ENCODE measurements at regions not wholly inside any gene's neighbourhood (a gene's known extent, or its start where the extent isn't known, plus 50 kb on each side); places are given as distances from the start of the nearest gene placed in this dataset.

DNA sequence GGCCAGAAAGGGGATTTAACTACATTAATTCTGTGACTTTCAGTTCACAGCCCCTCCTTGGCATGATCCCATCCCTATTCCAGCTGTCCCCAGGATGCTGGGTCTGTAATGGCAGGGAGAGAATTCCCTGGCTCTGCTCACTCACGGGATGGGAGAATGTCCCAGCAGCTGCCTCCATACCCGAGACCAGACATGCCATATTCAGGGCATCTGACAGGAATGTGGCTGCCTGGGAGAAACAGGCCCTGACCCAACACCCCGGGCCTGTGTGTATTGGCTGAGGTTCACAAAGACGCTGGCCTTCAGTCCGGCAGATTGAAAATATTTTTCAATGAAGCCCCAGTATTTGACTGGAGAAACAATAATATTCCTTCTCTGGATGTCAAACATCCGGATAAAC is 83.6 kb upstream of the SMAD3 start:
- no peak overlapping the region for H3K27ac Mint-ChIP-seq (ENCODE audit: unreplicated experiment)
- H3K4me1 Mint-ChIP-seq: no peaks in the 10 kb centered on the region
- peaks cover 15% of the 10 kb centered on the region for H3K27me3 Mint-ChIP-seq (ENCODE audit: low read depth)
- TF ChIP-seq, protein P1, sequence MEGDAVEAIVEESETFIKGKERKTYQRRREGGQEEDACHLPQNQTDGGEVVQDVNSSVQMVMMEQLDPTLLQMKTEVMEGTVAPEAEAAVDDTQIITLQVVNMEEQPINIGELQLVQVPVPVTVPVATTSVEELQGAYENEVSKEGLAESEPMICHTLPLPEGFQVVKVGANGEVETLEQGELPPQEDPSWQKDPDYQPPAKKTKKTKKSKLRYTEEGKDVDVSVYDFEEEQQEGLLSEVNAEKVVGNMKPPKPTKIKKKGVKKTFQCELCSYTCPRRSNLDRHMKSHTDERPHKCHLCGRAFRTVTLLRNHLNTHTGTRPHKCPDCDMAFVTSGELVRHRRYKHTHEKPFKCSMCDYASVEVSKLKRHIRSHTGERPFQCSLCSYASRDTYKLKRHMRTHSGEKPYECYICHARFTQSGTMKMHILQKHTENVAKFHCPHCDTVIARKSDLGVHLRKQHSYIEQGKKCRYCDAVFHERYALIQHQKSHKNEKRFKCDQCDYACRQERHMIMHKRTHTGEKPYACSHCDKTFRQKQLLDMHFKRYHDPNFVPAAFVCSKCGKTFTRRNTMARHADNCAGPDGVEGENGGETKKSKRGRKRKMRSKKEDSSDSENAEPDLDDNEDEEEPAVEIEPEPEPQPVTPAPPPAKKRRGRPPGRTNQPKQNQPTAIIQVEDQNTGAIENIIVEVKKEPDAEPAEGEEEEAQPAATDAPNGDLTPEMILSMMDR (conservative IDR thresholded peaks at IDR 0.05): no peak
- no peak overlapping the region for H3K4me3 Mint-ChIP-seq
- DNase-seq (ENCODE audit: low read depth, low spot score): no peak
- peaks cover 3% of the 10 kb centered on the region for H3K9me3 Mint-ChIP-seq
- no peaks in the 10 kb centered on the region for H3K36me3 Mint-ChIP-seq (ENCODE audit: low read depth)

DNA sequence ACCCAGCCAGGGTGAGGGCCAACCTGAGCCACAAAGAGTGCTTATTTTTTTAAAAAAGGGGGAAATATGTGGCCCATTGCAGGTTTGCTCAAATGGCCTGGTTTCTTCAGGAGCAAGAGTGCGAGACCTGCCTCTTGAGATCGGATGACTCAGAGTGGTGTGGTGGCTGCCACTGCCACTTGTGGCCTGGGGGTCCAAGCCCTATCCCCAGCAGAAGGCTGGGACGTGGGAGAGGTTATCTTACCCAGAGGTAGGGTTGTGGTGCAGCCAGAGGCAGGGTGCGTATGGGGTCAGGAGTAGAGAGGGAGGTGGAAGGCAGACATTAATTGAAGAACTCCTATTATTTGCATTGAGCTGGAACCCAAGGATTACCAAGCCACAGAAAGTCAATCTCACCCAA is 83.2 kb upstream of the SMAD3 start:
- DNase-seq (ENCODE audit: low read depth, low spot score): no peak
- Mint-ChIP-seq H3K27ac (ENCODE audit: unreplicated experiment) (no peak overlapping the region), H3K4me3 (no peak overlapping the region), H3K9me3 (peaks cover 3% of the 10 kb centered on the region), H3K27me3 (ENCODE audit: low read depth) (peaks cover 15% of the 10 kb centered on the region), H3K36me3 (ENCODE audit: low read depth) (no peaks in the 10 kb centered on the region), H3K4me1 (no peaks in the 10 kb centered on the region)
- TF ChIP-seq, protein P1 (conservative IDR thresholded peaks at IDR 0.05): no peak

DNA sequence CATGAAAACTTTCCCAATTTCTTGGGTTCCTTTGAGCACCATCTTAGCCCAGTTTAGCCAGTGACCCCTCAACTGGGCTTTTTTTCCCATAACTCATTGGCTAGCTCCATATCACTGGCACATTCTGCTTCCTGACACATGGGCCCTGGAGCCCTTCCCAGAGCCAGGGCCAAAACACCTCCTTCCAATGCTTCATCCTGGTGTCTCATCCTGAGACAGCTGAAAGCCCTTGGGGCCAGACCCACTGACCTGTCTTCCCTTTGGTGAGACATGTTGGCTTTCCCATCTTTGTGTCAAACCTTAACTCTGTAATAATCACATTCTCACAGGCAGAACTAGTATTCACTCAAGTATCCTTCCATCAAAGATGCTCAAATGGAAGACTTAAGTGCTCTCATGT is 82.6 kb upstream of the SMAD3 start:
- Mint-ChIP-seq H3K4me1 (no peaks in the 10 kb centered on the region), H3K36me3 (ENCODE audit: low read depth) (no peaks in the 10 kb centered on the region), H3K27ac (ENCODE audit: unreplicated experiment) (no peak overlapping the region), H3K27me3 (ENCODE audit: low read depth) (peaks cover 15% of the 10 kb centered on the region), H3K4me3 (no peak overlapping the region), H3K9me3 (peaks cover 3% of the 10 kb centered on the region)
- no peak for DNase-seq (ENCODE audit: low read depth, low spot score)
- TF ChIP-seq, protein P1 (conservative IDR thresholded peaks at IDR 0.05): no peak

DNA sequence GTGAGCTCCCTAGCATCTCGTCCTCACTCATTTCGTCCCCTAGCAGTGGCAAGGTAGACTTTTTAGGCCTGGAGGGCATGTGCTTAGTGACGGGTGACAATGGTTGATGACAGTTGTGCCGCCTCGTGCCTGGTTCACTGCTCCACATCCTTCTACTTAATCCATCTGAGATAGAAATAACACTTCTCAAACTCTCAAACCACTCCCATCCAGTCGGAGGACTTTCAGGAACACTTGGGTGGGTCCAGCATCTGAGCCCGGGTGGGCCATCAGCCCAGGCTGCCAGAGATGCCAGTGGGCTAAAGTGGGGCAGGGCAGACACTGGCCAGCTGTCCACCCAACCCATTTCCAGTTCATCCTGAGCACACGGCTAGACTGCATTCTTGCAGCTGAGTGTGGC is 79.7 kb upstream of the SMAD3 start:
- H3K27me3 Mint-ChIP-seq (ENCODE audit: low read depth): peaks cover 9% of the 10 kb centered on the region
- TF ChIP-seq, protein P1 (conservative IDR thresholded peaks at IDR 0.05): no peak
- H3K27ac Mint-ChIP-seq (ENCODE audit: unreplicated experiment): no peak overlapping the region
- no peaks in the 10 kb centered on the region for H3K4me1 Mint-ChIP-seq
- peaks cover 3% of the 10 kb centered on the region for H3K9me3 Mint-ChIP-seq
- H3K4me3 Mint-ChIP-seq: no peak overlapping the region
- H3K36me3 Mint-ChIP-seq (ENCODE audit: low read depth): no peaks in the 10 kb centered on the region
- no peak for DNase-seq (ENCODE audit: low read depth, low spot score)

DNA sequence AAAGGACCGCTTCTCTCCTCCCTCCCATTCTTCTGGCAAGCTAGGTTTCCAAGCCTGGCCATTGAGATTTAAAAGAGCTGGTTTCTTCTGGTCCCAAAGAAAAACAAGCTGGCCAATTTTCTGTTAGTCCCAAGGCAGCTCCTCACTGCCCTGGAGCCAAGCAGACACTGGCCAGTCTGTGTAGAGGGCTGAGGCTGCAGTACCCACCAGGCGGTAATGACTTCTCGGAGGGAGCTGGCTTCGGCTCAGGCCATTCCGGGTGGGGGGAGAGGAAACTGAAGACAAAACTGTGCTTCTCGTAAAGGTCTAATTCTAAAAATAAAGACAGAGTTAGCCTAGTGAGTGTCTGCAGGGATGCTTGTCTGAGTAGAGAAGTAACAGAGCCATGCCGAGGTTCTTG is 78.5 kb upstream of the SMAD3 start:
- Mint-ChIP-seq H3K4me3 (no peak overlapping the region), H3K9me3 (peaks cover 3% of the 10 kb centered on the region), H3K27ac (ENCODE audit: unreplicated experiment) (no peak overlapping the region), H3K4me1 (no peaks in the 10 kb centered on the region), H3K27me3 (ENCODE audit: low read depth) (peaks cover 12% of the 10 kb centered on the region), H3K36me3 (ENCODE audit: low read depth) (no peaks in the 10 kb centered on the region)
- TF ChIP-seq, protein P1 (conservative IDR thresholded peaks at IDR 0.05): no peak
- no peak for DNase-seq (ENCODE audit: low read depth, low spot score)

DNA sequence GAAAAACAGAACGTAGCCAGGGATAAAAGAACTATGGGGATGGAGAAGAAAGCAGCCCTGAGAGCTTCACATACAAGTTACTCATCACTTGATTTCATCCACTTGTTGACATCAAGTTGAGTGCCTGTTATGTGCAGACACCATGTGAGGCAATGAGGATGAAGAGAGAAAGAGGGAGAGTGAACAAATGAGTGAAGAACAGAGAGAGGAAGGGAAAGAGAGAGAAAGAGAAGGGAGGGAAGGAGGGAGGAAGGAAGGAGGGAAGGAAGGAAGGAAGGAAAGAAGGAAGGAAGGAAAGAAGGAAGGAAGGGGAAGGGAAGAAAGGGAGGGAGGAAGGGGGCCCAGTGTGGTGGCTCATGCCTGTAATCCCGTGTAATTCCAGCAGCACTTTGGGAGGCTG is 72.3 kb upstream of the SMAD3 start:
- Mint-ChIP-seq H3K27me3 (ENCODE audit: low read depth) (peaks cover 9% of the 10 kb centered on the region), H3K4me3 (no peak overlapping the region), H3K9me3 (no peaks in the 10 kb centered on the region), H3K27ac (ENCODE audit: unreplicated experiment) (no peak overlapping the region), H3K4me1 (no peaks in the 10 kb centered on the region), H3K36me3 (ENCODE audit: low read depth) (no peaks in the 10 kb centered on the region)
- no peak for DNase-seq (ENCODE audit: low read depth, low spot score)
- TF ChIP-seq, protein P1 (conservative IDR thresholded peaks at IDR 0.05): no peak

All from neural crest cell (in vitro differentiated cells).